GM18909 (cell line): ENCODE measurements at regions not wholly inside any gene's neighbourhood (a gene's known extent, or its start where the extent isn't known, plus 50 kb on each side); places are given as distances from the start of the nearest gene placed in this dataset.
"Not testable (repeated sequence)": the region's sequence is repeated elsewhere in the genome, so short reads cannot be mapped to it uniquely, and the experiment has no call there.

Source experiments
- ATAC-seq: cut with Tn5 transposase; IDR thresholded peaks from one replicate; pipeline ENCODE4 v1.9.1; 2021; ENCODE audit warnings: mild to moderate bottlenecking; ENCODE audit not compliant: unreplicated experiment, poor library complexity

- no peak for ATAC-seq
Observed at GRCh38 chr12:23340351-23340750, 609.1 kb downstream of the SOX5 start.

- no peak for ATAC-seq
Observed at GRCh38 chr12:23342407-23342806, 607.1 kb downstream of the SOX5 start.

GRCh38 chr12:23349564-23349963 is 599.9 kb downstream of the SOX5 start:
- no peak for ATAC-seq

- ATAC-seq, result peak; percentile 94
Observed at GRCh38 chr12:23350808-23351207, 598.7 kb downstream of the SOX5 start.

- ATAC-seq, result no peak
Observed at GRCh38 chr12:23352670-23353069, 596.8 kb downstream of the SOX5 start.

- no peak for ATAC-seq
Observed at GRCh38 chr12:23354800-23355199, 594.7 kb downstream of the SOX5 start.

- ATAC-seq, result no peak
Observed at GRCh38 chr12:23356440-23356839, 593.0 kb downstream of the SOX5 start.

- no peak for ATAC-seq
Observed at GRCh38 chr12:23356927-23357708, 592.4 kb downstream of the SOX5 start.

GRCh38 chr12:23359975-23360701 is 589.3 kb downstream of the SOX5 start:
- no peak for ATAC-seq

- no peak for ATAC-seq
Observed at GRCh38 chr12:23361971-23362370, 587.5 kb downstream of the SOX5 start.

- ATAC-seq, result no peak
Observed at GRCh38 chr12:23368590-23368989, 580.9 kb downstream of the SOX5 start.

GRCh38 chr12:23375621-23376020 is 573.8 kb downstream of the SOX5 start:
- ATAC-seq, result no peak

- ATAC-seq, result no peak
Observed at GRCh38 chr12:23376238-23376637, 573.2 kb downstream of the SOX5 start.

- ATAC-seq, result no peak
Observed at GRCh38 chr12:23380419-23381100, 568.9 kb downstream of the SOX5 start.

- not testable (repeated sequence) for ATAC-seq
Observed at GRCh38 chr12:23388898-23389297, 560.6 kb downstream of the SOX5 start.

GRCh38 chr12:23389315-23389714 is 560.2 kb downstream of the SOX5 start:
- not testable (repeated sequence) for ATAC-seq

GRCh38 chr12:23399402-23399933 is 550.0 kb downstream of the SOX5 start:
- no peak for ATAC-seq

GRCh38 chr12:23415180-23415579 is 534.3 kb downstream of the SOX5 start:
- no peak for ATAC-seq

GRCh38 chr12:23421556-23421955 is 527.9 kb downstream of the SOX5 start:
- no peak for ATAC-seq

GRCh38 chr12:23423097-23423687 is 526.3 kb downstream of the SOX5 start:
- no peak for ATAC-seq

GRCh38 chr12:23423796-23424195 is 525.7 kb downstream of the SOX5 start:
- ATAC-seq, result no peak
